Fibroblast of villous mesenchyme (primary cell): ENCODE measurements at regions not wholly inside any gene's neighbourhood (a gene's known extent, or its start where the extent isn't known, plus 50 kb on each side); places are given as distances from the start of the nearest gene placed in this dataset.
A peak's percentile ranks its signal among the peaks of the same experiment; 100 is the strongest.

Experiments used
- DNase-seq: peaks from one replicate; pipeline ENCODE4 v3.0.0-alpha.2; 2010; ENCODE audit warnings: low read depth
- H3K4me3 ChIP-seq: 2 replicates; pipeline ENCODE4 v1.5.1; 2011; ENCODE audit warnings: low read depth, mild to moderate bottlenecking, low read length
- TF ChIP-seq, protein P1 (sequence below): IDR thresholded peaks from 2 replicates; pipeline ENCODE4 v1.5.1; 2012; ENCODE audit warnings: low read depth, mild to moderate bottlenecking, low read length; ENCODE audit not compliant: insufficient read depth

DNA sequence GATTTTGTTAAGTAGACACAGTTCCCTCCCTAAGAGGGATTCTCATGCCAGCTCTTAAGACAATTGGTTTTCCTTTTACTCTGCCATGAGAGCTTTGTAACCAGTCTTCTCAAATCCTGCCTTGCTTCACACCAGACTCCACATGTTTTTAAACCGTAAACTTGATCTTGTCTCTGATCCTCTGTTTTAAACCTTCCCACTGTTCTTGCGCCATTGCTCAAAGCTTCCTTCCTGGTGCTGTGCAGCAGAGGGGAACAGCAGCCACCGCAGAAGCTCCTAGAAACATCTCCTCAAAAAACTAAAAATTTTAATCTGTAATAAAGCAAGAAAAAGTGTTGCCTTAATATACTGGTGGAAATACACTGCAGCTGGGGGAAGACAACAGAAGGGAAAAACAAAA, 154.5 kb upstream of the SATB1 start:
- TF ChIP-seq, protein P1, sequence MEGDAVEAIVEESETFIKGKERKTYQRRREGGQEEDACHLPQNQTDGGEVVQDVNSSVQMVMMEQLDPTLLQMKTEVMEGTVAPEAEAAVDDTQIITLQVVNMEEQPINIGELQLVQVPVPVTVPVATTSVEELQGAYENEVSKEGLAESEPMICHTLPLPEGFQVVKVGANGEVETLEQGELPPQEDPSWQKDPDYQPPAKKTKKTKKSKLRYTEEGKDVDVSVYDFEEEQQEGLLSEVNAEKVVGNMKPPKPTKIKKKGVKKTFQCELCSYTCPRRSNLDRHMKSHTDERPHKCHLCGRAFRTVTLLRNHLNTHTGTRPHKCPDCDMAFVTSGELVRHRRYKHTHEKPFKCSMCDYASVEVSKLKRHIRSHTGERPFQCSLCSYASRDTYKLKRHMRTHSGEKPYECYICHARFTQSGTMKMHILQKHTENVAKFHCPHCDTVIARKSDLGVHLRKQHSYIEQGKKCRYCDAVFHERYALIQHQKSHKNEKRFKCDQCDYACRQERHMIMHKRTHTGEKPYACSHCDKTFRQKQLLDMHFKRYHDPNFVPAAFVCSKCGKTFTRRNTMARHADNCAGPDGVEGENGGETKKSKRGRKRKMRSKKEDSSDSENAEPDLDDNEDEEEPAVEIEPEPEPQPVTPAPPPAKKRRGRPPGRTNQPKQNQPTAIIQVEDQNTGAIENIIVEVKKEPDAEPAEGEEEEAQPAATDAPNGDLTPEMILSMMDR: no peak
- H3K4me3 ChIP-seq: no peak overlapping the region
- no peak for DNase-seq

DNA sequence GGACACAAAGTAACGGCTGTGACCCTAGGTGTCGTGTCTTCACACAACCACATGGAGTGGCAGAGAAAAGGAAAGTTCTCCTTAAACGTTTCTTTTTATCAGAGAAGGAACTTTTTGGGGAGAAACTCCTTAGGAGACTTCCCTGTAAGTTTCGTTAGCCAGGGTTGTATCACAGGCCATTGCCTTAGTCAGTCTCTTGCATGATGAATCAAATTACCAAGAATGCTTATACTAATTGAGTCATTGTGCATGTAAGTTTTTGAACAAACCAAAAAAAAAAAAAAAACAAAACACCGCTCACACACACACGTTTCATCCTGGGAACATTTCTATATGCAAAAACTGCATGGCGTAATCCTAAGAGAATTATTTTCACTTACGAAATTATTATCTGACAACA, 150.4 kb upstream of the SATB1 start:
- H3K4me3 ChIP-seq: no peak overlapping the region
- TF ChIP-seq, protein P1: no peak

DNA sequence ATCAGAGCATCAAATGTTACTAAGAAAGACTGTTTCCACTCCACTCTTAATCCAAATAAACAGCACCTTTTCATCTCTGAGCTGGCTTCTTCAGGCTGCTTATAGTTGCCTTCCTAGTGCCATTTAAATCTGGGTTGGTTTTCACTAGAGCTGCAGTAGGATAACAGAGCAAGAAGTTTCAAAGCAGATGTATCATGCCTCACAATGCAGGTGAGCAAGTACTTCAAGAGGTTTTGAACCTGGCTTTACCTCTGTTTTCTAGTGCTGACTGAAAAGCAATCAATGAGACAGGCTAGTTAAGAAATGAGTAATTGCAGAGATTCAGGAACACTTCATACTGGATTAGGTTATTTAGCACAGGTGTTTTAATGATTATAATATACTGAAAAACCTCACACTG, 147.7 kb upstream of the SATB1 start:
- DNase-seq: no peak
- TF ChIP-seq, protein P1: no peak
- no peak overlapping the region for H3K4me3 ChIP-seq

More for the DNA sequence above, 150.4 kb upstream of the SATB1 start:
- DNase-seq: no peak

DNA sequence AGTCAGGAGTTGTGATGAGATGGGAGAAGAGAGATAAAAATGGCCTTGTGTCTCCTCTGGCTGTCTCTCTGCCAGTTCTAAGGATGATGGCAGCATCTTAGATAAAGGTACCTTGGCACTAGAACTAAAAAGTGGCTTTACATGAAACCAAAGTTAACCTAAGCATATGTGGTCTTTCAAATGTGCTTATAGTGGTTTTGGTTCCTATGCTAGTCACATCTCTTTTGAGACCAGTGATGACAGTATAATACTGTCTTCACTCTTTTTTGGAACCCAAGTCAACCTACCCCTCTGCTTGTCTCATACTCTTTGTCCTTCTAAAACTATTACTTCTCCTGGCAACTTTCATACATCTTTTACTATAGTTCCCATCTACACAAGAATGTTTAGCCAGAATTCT, 142.2 kb upstream of the SATB1 start:
- no peak overlapping the region for H3K4me3 ChIP-seq
- TF ChIP-seq, protein P1: no peak
- no peak for DNase-seq

DNA sequence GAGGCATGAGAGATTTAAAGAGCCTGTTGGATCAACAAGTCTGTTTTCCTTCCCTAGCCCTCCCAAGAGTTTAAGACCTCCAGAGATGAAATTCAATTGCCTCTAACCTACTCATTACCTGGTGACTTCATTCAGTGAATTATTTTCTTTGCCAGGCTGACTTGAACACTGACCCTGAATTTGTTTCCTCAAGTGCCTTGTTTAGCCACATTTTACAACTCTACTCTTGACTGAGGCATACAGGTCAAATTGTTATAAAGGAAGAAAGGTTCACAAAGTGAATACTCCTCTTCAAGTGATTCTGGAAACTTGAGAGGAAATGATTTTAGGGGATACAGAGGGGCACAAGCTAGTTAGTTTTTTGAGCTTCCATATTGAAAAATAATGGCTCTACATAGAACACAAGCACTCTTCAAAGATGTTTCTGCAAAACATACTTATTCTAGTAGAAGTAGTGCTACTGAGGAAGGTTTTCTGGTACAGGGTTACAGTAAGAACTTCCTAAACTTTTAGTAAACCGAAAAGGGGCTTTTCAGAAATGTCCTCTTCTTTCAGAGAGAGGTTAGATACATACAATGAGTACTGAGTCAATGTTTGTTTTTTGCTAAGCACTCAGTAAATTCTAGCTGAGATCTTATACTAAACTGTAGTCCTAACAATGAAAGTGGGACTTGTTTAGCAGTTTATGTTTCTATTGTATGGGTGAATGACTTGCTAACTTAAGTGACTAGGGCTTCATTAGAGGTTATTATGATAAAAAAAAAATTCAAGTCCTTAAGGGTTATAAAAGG, 137.4 kb upstream of the SATB1 start:
- DNase-seq: no peak
- TF ChIP-seq, protein P1: no peak
- H3K4me3 ChIP-seq: no peak overlapping the region

DNA sequence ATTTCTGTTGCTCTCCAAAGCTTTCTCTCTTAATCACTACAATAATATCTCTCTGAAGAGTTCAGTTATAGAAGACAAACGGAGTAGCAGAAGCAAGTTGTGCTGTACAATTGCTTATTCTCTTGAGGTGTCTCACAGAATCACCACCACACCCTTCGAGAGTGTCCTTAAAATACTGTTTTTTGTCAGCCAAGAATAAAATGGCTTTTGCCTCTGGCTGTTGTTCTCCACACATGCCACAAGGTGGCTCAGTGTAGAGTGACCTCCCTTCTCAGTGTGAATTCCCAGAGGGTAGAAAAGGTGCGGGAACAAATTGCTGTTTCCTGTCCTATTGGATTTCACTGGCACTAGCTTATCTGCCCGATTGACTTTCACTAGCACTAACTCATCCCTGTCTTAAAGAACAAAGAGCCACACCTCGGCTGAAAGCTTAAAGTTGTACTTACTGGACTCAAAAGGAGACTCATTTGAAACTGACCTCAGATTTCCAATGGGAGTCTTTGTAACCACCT, 134.2 kb upstream of the SATB1 start:
- DNase-seq: peak; percentile 2
- TF ChIP-seq, protein P1: peak; percentile 46
- no peak overlapping the region for H3K4me3 ChIP-seq
